Thymus (tissue), 11 donors: ENCODE measurements at regions not wholly inside any gene's neighbourhood (a gene's known extent, or its start where the extent isn't known, plus 50 kb on each side); places are given as distances from the start of the nearest gene placed in this dataset.

Source experiments
- DNase-seq, 9 donors: peaks; one replicate each; pipeline ENCODE4 v3.0.0-alpha.2; 2013; ENCODE audit warnings: low spot score in 9 of 9, low read depth in 6 of 9, missing footprints in 1 of 9
- H3K27ac ChIP-seq, 2 donors: one replicate each; pipeline ENCODE4 v1.5.1; 2013; ENCODE audit warnings: control low read depth in 1 of 2, low read depth in 1 of 2, low read length in 1 of 2, mild to moderate bottlenecking in 1 of 2, moderate library complexity in 1 of 2
- H3K27me3 ChIP-seq, 2 donors: one replicate each; pipeline ENCODE4 v1.5.1; 2013; ENCODE audit warnings: low read length in 1 of 2; ENCODE audit not compliant: control insufficient read depth in 2 of 2, insufficient read depth in 1 of 2
- H3K36me3 ChIP-seq, 2 donors: one replicate each; pipeline ENCODE4 v1.5.1; 2013; ENCODE audit warnings: low read length in 1 of 2, mild to moderate bottlenecking in 1 of 2, moderate library complexity in 1 of 2; ENCODE audit not compliant: control insufficient read depth in 2 of 2, insufficient read depth in 2 of 2
- H3K4me1 ChIP-seq, 2 donors: one replicate each; pipeline ENCODE4 v1.5.1; 2013; ENCODE audit warnings: low read length in 2 of 2; ENCODE audit not compliant: control insufficient read depth in 2 of 2, insufficient read depth in 2 of 2
- H3K4me3 ChIP-seq, 2 donors: one replicate each; pipeline ENCODE4 v1.5.1; 2013; ENCODE audit warnings: low read length in 2 of 2, control low read depth in 1 of 2, mild to moderate bottlenecking in 1 of 2
- H3K9me3 ChIP-seq, 2 donors: one replicate each; pipeline ENCODE4 v1.5.1; 2013; ENCODE audit warnings: low read length in 1 of 2, mild to moderate bottlenecking in 1 of 2; ENCODE audit not compliant: control insufficient read depth in 2 of 2, insufficient read depth in 1 of 2
- WGBS: extraction: QIAGEN DNeasy Blood & Tissue Kit; methylation state at CpG from one replicate; pipeline ENCODE4 v1.1.7; 2013; 5-methylcytosine and 5-hydroxymethylcytosine counted together
- donor health status: healthy.

DNA sequence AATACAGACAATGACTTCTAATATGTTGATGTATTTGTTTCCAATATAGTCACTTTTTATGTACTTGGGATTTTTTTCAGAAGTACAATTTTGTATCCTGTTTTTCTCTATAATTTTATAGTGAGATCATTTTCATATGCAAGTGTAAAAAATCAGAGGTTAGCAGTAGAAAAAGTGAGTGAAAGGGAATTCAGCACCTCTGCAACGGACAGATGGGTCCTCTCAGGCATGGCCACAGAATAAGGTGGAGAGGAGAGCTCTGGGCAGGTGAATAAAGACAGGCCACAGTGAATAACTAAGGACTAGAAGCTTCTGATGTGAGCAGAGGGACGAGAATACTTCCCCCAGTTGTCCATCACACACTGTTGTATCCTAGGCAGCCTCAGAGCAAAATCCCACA lies 210.1 kb upstream of the CNR1 start:
- H3K9me3 ChIP-seq: no peaks in the 10 kb centered on the region
- no peak overlapping the region for H3K27ac ChIP-seq
- no peaks in the 10 kb centered on the region for H3K27me3 ChIP-seq
- 63% methylated on average over 2 of the region's 2 CpGs for WGBS
- no peak overlapping the region for H3K4me3 ChIP-seq
- no peak for DNase-seq
- no peaks in the 10 kb centered on the region for H3K4me1 ChIP-seq
- no peaks in the 10 kb centered on the region for H3K36me3 ChIP-seq

DNA sequence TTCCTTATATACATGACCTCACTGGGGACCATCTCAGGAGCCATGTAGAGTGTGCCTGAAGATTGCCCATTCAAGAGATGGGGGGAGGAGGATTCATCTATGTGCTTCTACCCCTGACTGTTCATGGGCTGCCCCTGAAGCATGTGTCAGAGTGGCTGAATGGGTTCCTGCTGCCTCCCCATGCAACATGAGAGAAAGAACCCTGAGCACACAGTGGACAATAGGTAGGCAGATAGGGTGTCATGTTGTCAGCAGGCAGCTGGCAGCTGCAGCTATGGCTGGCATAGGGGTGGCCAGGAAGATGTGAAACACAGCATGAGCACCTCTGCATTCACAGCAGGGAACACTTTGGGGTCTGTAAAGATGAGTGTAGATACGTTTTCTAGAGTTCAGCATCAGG lies 208.4 kb upstream of the CNR1 start:
- DNase-seq: no peak
- Histone ChIP-seq H3K36me3 (no peaks in the 10 kb centered on the region), H3K27ac (no peak overlapping the region), H3K9me3 (no peaks in the 10 kb centered on the region), H3K4me3 (no peak overlapping the region), H3K27me3 (no peaks in the 10 kb centered on the region), H3K4me1 (no peaks in the 10 kb centered on the region)
- 49% methylated on average over 1 of the region's 1 CpG for WGBS

DNA sequence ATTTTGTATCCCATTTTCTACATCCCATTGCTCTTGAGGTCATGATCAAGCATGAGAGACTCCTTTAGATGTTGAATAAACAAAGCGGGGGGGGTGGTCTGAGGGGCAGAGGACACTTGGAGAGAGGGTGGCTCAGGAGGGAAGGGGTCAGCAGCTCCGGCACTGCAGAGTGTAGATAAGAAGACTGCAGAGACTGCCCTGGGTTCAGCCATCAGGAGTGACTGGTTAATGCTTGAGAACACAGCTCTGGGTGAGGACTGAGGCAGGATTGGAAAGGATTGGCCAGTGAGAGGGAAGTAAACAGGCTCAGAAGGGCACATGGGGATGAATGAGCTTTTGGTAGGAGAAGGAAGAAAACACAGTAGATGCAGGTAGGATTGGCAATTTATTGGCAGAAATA lies 205.3 kb upstream of the CNR1 start:
- DNase-seq: no peak
- Histone ChIP-seq H3K27me3 (no peaks in the 10 kb centered on the region), H3K4me1 (no peaks in the 10 kb centered on the region), H3K4me3 (no peak overlapping the region), H3K9me3 (no peaks in the 10 kb centered on the region), H3K27ac (no peak overlapping the region), H3K36me3 (no peaks in the 10 kb centered on the region)
- WGBS: 84% methylated on average over 2 of the region's 2 CpGs

DNA sequence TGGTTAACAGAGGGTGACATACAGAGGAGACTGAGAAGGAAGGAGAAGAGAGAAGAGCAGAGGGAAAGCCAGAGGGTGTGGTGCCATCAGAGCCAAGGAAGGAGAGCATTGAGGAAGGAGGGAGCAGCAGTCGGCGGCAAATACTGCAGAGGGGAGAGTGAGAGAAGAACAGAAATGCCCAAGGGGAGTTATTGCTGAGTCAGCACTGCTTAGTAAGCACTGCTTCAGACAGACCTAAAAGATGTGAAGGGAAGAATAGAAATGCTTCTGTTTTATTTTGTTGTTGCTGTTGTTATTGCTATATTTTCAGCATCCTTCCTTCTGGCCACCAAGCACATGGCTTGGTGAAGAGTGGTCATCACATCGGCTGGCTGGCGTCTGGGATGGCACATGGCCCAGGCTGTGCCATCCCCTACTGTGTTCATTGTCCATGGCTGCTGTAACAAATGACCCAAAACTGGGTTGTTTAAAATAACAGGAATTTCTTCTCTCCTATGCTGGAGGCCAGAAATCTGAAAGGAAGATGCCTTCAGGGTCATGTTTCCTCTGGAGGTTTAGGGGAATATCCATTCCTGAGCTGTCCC lies 204.1 kb upstream of the CNR1 start:
- WGBS: 96% methylated on average over 4 of the region's 4 CpGs
- H3K36me3 ChIP-seq: no peaks in the 10 kb centered on the region

DNA sequence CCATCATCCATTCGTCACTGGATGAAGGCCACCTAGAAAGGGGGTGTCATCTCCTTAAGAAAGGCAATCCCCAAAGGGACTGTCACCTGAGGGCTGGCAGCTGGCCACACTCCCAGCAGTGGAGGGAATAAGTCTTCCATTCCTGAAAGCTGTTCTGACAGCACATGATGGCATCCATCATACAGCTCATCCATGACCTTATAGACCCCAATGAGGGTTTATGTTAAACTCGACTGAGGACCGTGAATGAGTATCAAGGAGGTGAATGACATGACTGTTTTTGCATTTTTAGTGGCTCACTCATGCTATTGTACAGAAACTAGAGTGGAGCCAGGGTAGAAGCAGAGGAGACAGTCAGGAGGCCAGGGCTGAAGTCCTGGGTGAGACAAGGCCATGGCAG lies 203.1 kb upstream of the CNR1 start:
- Histone ChIP-seq H3K9me3 (no peaks in the 10 kb centered on the region), H3K27me3 (no peaks in the 10 kb centered on the region), H3K4me1 (no peaks in the 10 kb centered on the region), H3K4me3 (no peak overlapping the region), H3K36me3 (no peaks in the 10 kb centered on the region), H3K27ac (no peak overlapping the region)
- WGBS: 94% methylated on average over 3 of the region's 3 CpGs
- no peak for DNase-seq

More for the DNA sequence above, 204.1 kb upstream of the CNR1 start:
- Histone ChIP-seq H3K4me1 (no peaks in the 10 kb centered on the region), H3K27me3 (no peaks in the 10 kb centered on the region), H3K9me3 (no peaks in the 10 kb centered on the region), H3K27ac (no peak overlapping the region), H3K4me3 (no peak overlapping the region)
- DNase-seq: no peak

DNA sequence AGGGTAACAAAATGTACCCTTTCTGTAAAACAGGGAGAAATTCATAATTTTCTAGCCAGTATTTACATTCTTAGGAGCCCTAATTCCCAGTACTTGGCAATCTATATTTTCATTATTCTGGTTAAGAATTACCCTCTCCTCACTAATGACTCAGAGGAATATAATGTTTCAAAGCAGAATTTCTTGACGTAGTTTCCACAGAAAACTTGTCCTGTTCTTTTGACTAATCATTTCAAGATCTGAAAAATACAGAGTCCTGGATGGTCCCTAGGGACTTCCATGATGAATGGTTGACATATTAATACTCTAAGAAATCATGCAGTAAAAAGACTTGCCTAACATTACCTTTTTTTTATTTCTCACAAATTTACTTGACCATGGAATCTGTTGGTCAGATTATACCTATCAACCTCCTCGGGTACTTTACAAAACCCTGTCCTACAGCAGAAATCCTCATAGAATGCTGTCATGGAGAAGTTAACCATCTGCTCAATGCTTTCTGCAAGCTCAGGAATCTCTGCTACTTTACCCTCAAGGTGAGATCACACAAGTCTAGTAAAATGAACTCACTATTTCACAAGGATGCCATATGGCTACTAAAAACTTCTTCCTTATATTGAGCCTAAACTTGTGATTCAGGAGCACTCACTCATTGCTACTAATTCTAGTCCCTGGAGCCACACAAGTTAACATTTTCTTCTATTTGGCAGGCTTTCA lies 202.1 kb upstream of the CNR1 start:
- H3K4me1 ChIP-seq: no peaks in the 10 kb centered on the region
- WGBS: 92% methylated on average over 2 of the region's 2 CpGs
- H3K36me3 ChIP-seq: no peaks in the 10 kb centered on the region
- no peak overlapping the region for H3K4me3 ChIP-seq
- no peak overlapping the region for H3K27ac ChIP-seq
- H3K27me3 ChIP-seq: no peaks in the 10 kb centered on the region
- H3K9me3 ChIP-seq: no peaks in the 10 kb centered on the region
- no peak for DNase-seq

DNA sequence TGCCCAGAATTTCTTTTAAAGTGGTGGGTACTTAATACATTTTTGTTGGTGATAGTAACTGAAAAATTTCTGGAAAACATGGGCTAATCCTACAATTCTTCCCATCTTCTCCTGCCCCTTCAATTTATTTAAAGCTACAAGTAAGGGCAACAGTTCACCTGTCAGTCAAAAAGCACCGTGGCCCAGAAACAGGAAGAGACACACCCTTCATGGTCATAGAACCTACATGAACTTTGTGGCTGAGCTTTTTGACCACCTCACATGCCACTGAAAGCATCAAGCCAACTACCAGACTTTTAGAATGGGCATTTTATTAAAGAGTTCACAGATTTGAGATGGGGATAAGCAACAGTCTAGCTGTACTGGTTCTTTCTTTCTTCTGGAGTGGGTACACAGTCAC lies 201.1 kb upstream of the CNR1 start:
- Histone ChIP-seq H3K27ac (no peak overlapping the region), H3K27me3 (no peaks in the 10 kb centered on the region), H3K9me3 (no peaks in the 10 kb centered on the region), H3K4me3 (no peak overlapping the region), H3K4me1 (no peaks in the 10 kb centered on the region), H3K36me3 (no peaks in the 10 kb centered on the region)
- no peak for DNase-seq
- 2% methylated on average over 1 of the region's 1 CpG for WGBS

- WGBS: 78% methylated on average over 2 of the region's 2 CpGs
- H3K4me3 ChIP-seq: no peak overlapping the region
- H3K9me3 ChIP-seq: no peaks in the 10 kb centered on the region
- no peak for DNase-seq
- H3K4me1 ChIP-seq: no peaks in the 10 kb centered on the region
- no peaks in the 10 kb centered on the region for H3K36me3 ChIP-seq
- no peak overlapping the region for H3K27ac ChIP-seq
- H3K27me3 ChIP-seq: no peaks in the 10 kb centered on the region
Measured at GRCh38 chr6:88366672-88367071, 200.5 kb upstream of the CNR1 start.

DNA sequence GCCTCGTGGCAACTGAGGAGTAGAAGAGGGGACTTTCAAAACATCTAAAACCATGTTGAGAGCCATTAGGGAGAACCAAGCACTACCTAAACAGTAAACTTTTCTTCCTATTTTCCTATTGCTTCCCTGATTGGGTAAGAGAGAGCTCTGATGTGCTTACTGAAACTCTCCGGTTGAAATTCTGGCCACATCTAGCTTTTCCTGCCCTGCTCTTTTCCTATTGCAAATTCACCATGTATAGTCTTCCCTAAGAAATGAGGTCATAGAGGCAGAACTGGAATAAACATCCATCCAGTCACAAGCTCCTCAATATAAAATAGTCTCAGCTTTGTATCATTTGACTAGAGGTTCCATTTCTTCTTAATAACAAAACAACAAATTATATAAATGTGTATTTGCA lies 199.5 kb upstream of the CNR1 start:
- H3K27me3 ChIP-seq: no peaks in the 10 kb centered on the region
- WGBS: 83% methylated on average over 2 of the region's 2 CpGs
- no peaks in the 10 kb centered on the region for H3K36me3 ChIP-seq
- no peaks in the 10 kb centered on the region for H3K9me3 ChIP-seq
- no peak overlapping the region for H3K4me3 ChIP-seq
- no peak overlapping the region for H3K27ac ChIP-seq
- DNase-seq: no peak
- H3K4me1 ChIP-seq: no peaks in the 10 kb centered on the region
